RWPE2 (cell line): ENCODE measurements at regions not wholly inside any gene's neighbourhood (a gene's known extent, or its start where the extent isn't known, plus 50 kb on each side); places are given as distances from the start of the nearest gene placed in this dataset.

Source experiments
- ATAC-seq: fragments of 200-7000 bp; cut with Tn5 transposase; 3 replicates; pipeline ENCODE4 v1.9.1; 2021; ENCODE audit warnings: low read depth
- DNase-seq: peaks from one replicate; pipeline ENCODE4 v3.0.0-alpha.2; 2020; ENCODE audit warnings: low spot score
- H3K27ac ChIP-seq: fragments of 450-650 bp; 2 replicates; pipeline ENCODE4 v1.5.1; 2017; ENCODE audit warnings: mild to moderate bottlenecking; ENCODE audit not compliant: poor library complexity, severe bottlenecking
- H3K27me3 ChIP-seq: fragments of 250-450 bp; sonication (Bioruptor Pico); 2 replicates; pipeline ENCODE4 v1.5.1; 2021; ENCODE audit warnings: mild to moderate bottlenecking, moderate library complexity; ENCODE audit not compliant: insufficient read depth, poor library complexity, severe bottlenecking
- H3K36me3 ChIP-seq: fragments of 250-450 bp; sonication (Bioruptor Pico); 2 replicates; pipeline ENCODE4 v1.5.1; 2020; ENCODE audit warnings: low read depth, mild to moderate bottlenecking, moderate library complexity
- H3K4me1 ChIP-seq: fragments of 250-450 bp; sonication (Bioruptor Pico); 2 replicates; pipeline ENCODE4 v1.5.1; 2021; ENCODE audit warnings: mild to moderate bottlenecking, moderate library complexity; ENCODE audit not compliant: insufficient read depth, poor library complexity, severe bottlenecking
- H3K4me3 ChIP-seq: fragments of 250-450 bp; sonication (Bioruptor Pico); 2 replicates; pipeline ENCODE4 v1.5.1; 2021; ENCODE audit warnings: mild to moderate bottlenecking, moderate library complexity; ENCODE audit not compliant: severe bottlenecking
- H3K9me3 ChIP-seq: fragments of 250-450 bp; sonication (Bioruptor Pico); 2 replicates; pipeline ENCODE4 v1.5.1; 2021; ENCODE audit warnings: mild to moderate bottlenecking, moderate library complexity; ENCODE audit not compliant: severe bottlenecking
- TF ChIP-seq, protein P1 (sequence below): fragments of 450-650 bp; IDR thresholded peaks from one replicate; pipeline ENCODE4 v1.5.1; 2017; ENCODE audit warnings: mild to moderate bottlenecking, moderate library complexity; ENCODE audit not compliant: poor library complexity, severe bottlenecking

DNA sequence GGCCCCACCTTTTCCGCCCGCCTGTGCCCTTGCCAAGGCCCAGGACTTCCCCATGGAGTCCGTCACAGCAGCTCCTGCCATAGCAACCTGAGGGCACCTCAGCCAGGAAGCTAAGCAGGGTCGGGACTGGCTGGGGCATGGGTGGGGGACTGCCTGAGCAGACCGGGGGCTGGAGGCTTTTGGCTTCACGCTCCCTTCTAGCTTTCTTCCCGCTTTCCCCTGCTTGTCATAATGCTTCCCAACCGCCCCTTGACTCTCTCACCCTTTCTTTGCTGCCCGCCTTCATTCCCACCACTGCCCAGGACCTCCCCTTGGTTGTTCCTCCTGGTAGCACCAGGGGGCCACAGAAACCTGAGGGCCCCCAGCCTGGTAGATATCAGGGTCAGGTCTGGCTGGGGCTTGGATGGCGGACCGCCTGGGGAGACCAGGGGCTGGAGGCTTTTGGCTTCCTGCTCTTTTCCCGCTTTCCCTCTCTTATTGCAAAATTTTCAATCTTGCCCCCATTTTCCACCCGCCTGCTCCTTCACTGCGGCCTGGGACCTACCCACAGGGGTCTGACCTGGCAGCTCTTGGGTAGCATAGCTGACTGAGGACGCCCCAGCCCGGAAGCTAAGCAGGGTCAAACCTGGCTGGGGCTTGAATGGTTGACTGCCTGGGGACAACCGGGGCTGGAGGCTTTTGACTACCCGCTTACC, 2287.7 kb downstream of the TP53TG3F start:
- TF ChIP-seq, protein P1, sequence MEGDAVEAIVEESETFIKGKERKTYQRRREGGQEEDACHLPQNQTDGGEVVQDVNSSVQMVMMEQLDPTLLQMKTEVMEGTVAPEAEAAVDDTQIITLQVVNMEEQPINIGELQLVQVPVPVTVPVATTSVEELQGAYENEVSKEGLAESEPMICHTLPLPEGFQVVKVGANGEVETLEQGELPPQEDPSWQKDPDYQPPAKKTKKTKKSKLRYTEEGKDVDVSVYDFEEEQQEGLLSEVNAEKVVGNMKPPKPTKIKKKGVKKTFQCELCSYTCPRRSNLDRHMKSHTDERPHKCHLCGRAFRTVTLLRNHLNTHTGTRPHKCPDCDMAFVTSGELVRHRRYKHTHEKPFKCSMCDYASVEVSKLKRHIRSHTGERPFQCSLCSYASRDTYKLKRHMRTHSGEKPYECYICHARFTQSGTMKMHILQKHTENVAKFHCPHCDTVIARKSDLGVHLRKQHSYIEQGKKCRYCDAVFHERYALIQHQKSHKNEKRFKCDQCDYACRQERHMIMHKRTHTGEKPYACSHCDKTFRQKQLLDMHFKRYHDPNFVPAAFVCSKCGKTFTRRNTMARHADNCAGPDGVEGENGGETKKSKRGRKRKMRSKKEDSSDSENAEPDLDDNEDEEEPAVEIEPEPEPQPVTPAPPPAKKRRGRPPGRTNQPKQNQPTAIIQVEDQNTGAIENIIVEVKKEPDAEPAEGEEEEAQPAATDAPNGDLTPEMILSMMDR, result no peak
- Histone ChIP-seq H3K27me3 (no peaks in the 10 kb centered on the region), H3K27ac (no peak overlapping the region), H3K4me3 (no peak overlapping the region), H3K36me3 (no peaks in the 10 kb centered on the region), H3K9me3 (peaks cover 10% of the 10 kb centered on the region), H3K4me1 (peaks cover 3% of the 10 kb centered on the region)
- DNase-seq (no peak), ATAC-seq (no peak)

DNA sequence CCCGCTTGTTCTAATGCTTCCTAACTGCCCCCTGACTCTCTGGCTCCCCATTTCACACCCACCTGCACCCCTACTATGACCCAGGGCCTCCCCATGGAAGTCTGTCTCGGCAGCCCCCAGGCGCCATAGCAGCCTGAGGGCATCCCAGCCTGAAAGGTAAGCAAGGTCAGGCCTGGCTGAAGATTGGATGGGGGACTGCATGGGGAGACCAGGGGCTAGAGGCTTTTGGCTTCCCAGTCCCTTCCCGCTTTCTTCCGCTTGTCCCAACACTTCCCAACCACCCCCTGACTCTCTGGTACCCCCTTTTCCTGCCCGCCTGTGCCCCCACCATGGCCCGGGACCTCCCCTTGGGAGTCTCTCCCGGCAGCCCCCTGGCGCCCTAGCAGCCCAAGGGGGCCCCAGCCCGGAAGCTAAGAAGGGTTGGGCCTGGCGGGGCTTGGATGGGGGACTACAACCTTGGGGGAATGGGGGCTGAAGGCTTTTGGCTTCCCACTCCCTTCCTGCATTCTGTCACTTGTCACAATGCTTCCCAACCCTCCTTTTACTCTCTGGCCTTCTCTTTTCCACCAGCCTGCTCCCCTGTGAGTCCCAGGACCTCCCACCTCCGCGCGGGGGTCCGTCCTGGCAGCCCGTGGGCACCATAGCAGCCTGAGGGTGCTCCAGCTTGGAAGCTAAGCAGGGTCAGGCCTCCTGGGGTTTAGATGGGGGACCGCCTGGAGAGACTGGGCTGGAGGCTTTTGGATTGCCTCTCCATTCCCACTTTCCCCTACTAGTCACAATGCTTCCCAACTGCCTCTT, 2288.4 kb downstream of the TP53TG3F start:
- H3K36me3 ChIP-seq, result no peaks in the 10 kb centered on the region
- TF ChIP-seq, protein P1, result no peak
- H3K4me3 ChIP-seq, result no peak overlapping the region
- ATAC-seq, result no peak
- no peak for DNase-seq
- H3K27ac ChIP-seq, result no peak overlapping the region
- H3K27me3 ChIP-seq, result no peaks in the 10 kb centered on the region
- peaks cover 3% of the 10 kb centered on the region for H3K4me1 ChIP-seq
- peaks cover 15% of the 10 kb centered on the region for H3K9me3 ChIP-seq

DNA sequence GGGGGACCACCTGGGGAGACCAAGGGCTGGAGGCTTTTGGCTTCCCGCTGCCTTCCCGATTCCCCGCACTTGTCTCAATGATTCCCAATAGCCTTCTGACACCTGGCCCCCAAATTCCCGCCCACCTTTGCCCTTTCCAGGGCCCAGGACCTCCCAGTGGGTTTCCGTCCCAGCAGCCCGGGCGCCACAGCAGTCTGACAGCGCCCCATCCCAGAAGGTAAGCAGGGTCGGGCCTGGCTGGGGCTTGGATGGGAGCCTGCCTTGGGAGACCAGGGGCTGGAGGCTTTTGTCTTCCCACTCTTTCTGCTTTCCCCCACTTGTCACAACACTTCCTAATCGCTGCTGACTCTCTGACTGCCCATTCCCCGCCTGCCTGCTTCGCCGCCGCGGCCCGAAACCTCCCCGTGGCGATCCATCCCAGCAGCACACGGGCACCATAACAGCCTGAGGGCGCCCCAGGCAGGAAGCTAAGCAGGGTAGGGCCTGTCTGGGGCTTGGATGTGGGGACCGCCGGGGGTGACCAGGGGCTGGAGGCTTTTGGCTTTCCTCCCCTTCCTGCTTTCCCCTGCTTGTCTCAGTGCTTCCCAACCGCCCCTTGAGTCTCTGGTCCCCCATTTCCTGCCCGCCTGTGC, 2289.3 kb downstream of the TP53TG3F start:
- TF ChIP-seq, protein P1, result no peak
- DNase-seq (no peak), ATAC-seq (no peak)
- no peak overlapping the region for H3K27ac ChIP-seq
- H3K36me3 ChIP-seq, result no peaks in the 10 kb centered on the region
- H3K27me3 ChIP-seq, result no peaks in the 10 kb centered on the region
- H3K4me1 ChIP-seq, result peaks cover 3% of the 10 kb centered on the region
- H3K4me3 ChIP-seq, result no peak overlapping the region
- H3K9me3 ChIP-seq, result peaks cover 15% of the 10 kb centered on the region

DNA sequence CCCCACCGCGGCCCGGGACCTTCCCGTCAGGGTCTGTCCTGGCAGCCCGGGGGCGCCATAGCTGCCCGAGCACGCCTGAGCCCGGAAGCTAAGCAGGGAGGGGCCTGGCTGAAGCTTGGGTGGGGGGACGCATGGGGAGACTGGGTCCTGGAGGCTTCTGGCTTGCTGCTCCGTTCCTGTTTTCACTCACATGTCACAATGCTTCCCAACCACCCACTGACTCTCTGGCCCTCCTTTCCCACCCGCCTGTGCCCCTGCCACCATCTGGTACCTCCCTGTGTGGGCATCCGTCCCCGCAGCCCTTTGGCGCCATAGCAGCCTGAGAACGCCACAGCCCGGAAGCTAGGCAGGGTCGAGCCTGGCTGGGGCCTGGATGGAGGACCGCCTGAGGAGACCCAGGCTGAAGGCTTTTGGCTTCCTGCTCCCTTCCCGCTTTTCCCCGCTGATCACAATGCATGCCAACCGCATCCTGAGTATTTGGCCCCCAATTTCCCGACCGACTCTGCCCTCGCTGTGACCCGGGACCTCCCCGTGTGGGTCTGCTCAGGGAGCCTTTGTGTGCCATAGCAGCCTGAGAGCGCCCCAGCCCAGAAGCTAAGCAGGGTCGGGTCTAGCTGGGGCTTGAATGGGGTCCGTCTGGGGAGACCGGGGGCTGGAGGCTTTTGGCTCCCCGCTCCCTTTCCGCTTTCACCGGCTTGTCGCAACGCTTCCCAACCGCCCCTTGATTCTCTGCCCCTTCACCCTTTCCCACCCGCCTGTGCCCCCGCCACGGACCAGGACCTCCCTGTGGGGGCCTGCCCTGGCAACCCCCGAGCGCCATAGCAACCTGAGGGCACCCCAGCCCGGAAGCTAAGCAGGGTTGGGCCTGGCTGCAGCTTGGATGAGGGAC, 2290.1 kb downstream of the TP53TG3F start:
- Histone ChIP-seq H3K36me3 (no peaks in the 10 kb centered on the region), H3K27me3 (no peaks in the 10 kb centered on the region), H3K9me3 (peaks cover 15% of the 10 kb centered on the region), H3K4me1 (peaks cover under 1% of the 10 kb centered on the region), H3K4me3 (no peak overlapping the region), H3K27ac (no peak overlapping the region)
- ATAC-seq (no peak), DNase-seq (no peak)
- TF ChIP-seq, protein P1, result no peak
